ENCODE measurements at regions not wholly inside any gene's neighbourhood (a gene's known extent, or its start where the extent isn't known, plus 50 kb on each side); places are given as distances from the start of the nearest gene placed in this dataset.

GRCh38 chr3:112693186-112693585, 52.2 kb upstream of the CCDC80 start:
- DNase-seq (no peak), ATAC-seq (no peak)
- Histone ChIP-seq H3K36me3 (no peaks in the 10 kb centered on the region), H3K27me3 (ENCODE audit: low read depth) (no peaks in the 10 kb centered on the region), H3K27ac (no peak overlapping the region), H3K4me1 (no peaks in the 10 kb centered on the region), H3K9me3 (no peaks in the 10 kb centered on the region), H3K4me3 (no peak overlapping the region)
- no peak for TF ChIP-seq CTCF (IDR thresholded peaks at IDR 0.05)
- intact Hi-C loops (cut with DNase I) = no loop called here
